B cell (primary cell): ENCODE measurements at regions not wholly inside any gene's neighbourhood (a gene's known extent, or its start where the extent isn't known, plus 50 kb on each side); places are given as distances from the start of the nearest gene placed in this dataset.

Source experiments
- EZH2 ChIP-seq: IDR thresholded peaks from 2 replicates; pipeline ENCODE4 v1.6.1; 2012; ENCODE audit warnings: borderline replicate concordance, low read depth, mild to moderate bottlenecking, moderate library complexity, low read length; ENCODE audit not compliant: insufficient read depth, poor library complexity, severe bottlenecking
- TF ChIP-seq, protein P1 (sequence below): fragments of 200-600 bp; IDR thresholded peaks from one replicate; pipeline ENCODE4 v1.8.0; 2022; ENCODE audit warnings: antibody characterized with exemption, mild to moderate bottlenecking

DNA sequence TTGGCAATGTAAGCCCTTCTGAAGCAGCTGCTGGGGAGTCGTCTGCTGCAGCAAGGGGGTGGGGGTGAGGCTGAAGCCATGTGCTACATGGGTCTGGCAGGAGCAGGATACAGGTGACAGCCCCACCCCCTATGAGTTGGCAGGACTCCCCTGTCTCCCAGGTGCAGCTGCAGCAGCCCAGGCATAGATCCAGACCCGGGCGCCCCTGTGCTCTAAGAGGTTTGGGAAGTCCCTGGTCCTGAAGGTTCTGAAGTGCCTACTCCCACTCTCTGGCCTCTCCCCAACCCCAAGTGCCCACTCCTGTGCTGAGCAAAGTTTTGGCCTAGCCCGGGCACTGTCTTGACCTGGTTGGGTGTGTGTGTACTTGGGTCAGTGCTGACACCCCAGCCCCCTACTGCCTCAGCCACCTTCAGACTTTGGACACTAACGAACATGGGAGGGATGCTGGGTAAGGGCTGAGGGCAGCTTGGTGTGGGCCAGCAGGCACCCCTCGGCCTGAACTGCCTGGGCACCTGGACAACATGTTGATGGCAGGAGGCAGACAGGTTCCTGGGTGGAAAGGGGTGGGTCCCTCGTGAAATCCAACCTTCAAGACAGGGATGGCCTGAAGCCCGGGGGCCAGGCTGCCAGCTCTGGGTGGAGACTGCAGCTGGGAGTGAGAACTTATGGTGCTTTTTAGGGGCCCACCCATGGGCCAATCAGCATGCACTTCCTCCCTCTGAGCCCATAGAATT, 54.1 kb upstream of the SLITRK6 start:
- TF ChIP-seq, protein P1, sequence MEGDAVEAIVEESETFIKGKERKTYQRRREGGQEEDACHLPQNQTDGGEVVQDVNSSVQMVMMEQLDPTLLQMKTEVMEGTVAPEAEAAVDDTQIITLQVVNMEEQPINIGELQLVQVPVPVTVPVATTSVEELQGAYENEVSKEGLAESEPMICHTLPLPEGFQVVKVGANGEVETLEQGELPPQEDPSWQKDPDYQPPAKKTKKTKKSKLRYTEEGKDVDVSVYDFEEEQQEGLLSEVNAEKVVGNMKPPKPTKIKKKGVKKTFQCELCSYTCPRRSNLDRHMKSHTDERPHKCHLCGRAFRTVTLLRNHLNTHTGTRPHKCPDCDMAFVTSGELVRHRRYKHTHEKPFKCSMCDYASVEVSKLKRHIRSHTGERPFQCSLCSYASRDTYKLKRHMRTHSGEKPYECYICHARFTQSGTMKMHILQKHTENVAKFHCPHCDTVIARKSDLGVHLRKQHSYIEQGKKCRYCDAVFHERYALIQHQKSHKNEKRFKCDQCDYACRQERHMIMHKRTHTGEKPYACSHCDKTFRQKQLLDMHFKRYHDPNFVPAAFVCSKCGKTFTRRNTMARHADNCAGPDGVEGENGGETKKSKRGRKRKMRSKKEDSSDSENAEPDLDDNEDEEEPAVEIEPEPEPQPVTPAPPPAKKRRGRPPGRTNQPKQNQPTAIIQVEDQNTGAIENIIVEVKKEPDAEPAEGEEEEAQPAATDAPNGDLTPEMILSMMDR, result no peak
- TF ChIP-seq EZH2, result no peak
